Fibroblast of lung (primary cell): ENCODE measurements at regions not wholly inside any gene's neighbourhood (a gene's known extent, or its start where the extent isn't known, plus 50 kb on each side); places are given as distances from the start of the nearest gene placed in this dataset.

Source experiments
- EZH2 ChIP-seq: IDR thresholded peaks from 2 replicates; pipeline ENCODE4 v1.5.1; 2012; ENCODE audit warnings: low read length, control low read depth, mild to moderate bottlenecking; ENCODE audit errors: missing control alignments
- TF ChIP-seq, protein P1 (sequence below), 2 donors: IDR thresholded peaks in 1 of 2; conservative IDR thresholded peaks in 1 of 2; 1 replicate in 1 of 2; 2 replicates in 1 of 2; pipeline ENCODE4 v1.5.1; 2011 to 2012; ENCODE audit warnings: low read length in 2 of 2, control low read depth in 1 of 2, inconsistent platforms in 1 of 2, low read depth in 1 of 2, mild to moderate bottlenecking in 1 of 2

DNA sequence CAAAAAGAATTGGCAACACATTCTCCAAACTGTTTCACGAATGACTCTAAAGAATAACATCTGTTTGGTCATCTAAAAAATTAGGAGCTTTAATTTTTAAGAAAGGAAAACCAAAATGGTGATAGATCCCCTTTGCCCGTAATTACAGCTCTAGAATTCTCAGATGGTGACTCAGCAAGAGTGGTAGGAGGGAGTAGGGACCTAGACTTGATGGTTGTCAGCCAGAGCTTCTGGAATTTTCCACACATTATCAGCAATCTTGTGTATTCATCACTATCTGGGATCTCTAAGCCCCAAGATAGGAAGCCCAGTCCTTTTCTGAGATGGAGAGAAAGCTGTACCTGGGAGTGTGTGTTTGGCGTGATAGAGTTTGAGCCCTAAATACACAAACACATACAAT lies 103.9 kb upstream of the RAB40AL start:
- TF ChIP-seq, protein P1, sequence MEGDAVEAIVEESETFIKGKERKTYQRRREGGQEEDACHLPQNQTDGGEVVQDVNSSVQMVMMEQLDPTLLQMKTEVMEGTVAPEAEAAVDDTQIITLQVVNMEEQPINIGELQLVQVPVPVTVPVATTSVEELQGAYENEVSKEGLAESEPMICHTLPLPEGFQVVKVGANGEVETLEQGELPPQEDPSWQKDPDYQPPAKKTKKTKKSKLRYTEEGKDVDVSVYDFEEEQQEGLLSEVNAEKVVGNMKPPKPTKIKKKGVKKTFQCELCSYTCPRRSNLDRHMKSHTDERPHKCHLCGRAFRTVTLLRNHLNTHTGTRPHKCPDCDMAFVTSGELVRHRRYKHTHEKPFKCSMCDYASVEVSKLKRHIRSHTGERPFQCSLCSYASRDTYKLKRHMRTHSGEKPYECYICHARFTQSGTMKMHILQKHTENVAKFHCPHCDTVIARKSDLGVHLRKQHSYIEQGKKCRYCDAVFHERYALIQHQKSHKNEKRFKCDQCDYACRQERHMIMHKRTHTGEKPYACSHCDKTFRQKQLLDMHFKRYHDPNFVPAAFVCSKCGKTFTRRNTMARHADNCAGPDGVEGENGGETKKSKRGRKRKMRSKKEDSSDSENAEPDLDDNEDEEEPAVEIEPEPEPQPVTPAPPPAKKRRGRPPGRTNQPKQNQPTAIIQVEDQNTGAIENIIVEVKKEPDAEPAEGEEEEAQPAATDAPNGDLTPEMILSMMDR (conservative IDR thresholded peaks at IDR 0.05 in 1 of 2, IDR thresholded peaks at IDR 0.05 in 1 of 2; ENCODE audit: low read depth in 1 of 2, low read length in 2 of 2), result no peak
- no peak for TF ChIP-seq EZH2
